Gastroesophageal sphincter (tissue), 3 donors: ENCODE measurements at regions not wholly inside any gene's neighbourhood (a gene's known extent, or its start where the extent isn't known, plus 50 kb on each side); places are given as distances from the start of the nearest gene placed in this dataset.
"Not testable (repeated sequence)": the region's sequence is repeated elsewhere in the genome, so short reads cannot be mapped to it uniquely, and the experiment has no call there.

ENCODE experiments used
- CTCF ChIP-seq, 4 experiments: fragments of 200-600 bp in 2 of 4; fragments of 450-650 bp in 2 of 4; sonication (generic) in 1 of 4; IDR thresholded peaks; one replicate each; pipeline ENCODE4 v1.5.1; 2017 to 2019; ENCODE audit warnings: antibody characterized with exemption in 4 of 4, mild to moderate bottlenecking in 2 of 4, moderate library complexity in 2 of 4
- POLR2AphosphoS5 ChIP-seq: sonication (generic); formaldehyde crosslinking; IDR thresholded peaks from one replicate; pipeline ENCODE4 v1.6.1; 2017; ENCODE audit warnings: antibody characterized with exemption

- not testable (repeated sequence) for TF ChIP-seq CTCF (IDR thresholded peaks at IDR 0.05); POLR2AphosphoS5
These were observed 97.1 kb downstream of the PPIAL4G start for GRCh38 chr1:148386031-148386398.
